ENCODE measurements at regions not wholly inside any gene's neighbourhood (a gene's known extent, or its start where the extent isn't known, plus 50 kb on each side); places are given as distances from the start of the nearest gene placed in this dataset.

- H3K9me2 ChIP-seq (ENCODE audit: insufficient read depth) = no peaks in the 10 kb centered on the region
- peaks cover 57% of the 10 kb centered on the region for H3K27me3 ChIP-seq (ENCODE audit: insufficient read depth, low read depth)
- no peaks in the 10 kb centered on the region for H4K20me1 ChIP-seq (ENCODE audit: insufficient read depth)
- no peak for DNase-seq
- H3K4me3 ChIP-seq = no peak overlapping the region
- peaks cover 6% of the 10 kb centered on the region for H3K9me3 ChIP-seq (ENCODE audit: insufficient read depth, low read depth)
- no peaks in the 10 kb centered on the region for H3K79me2 ChIP-seq (ENCODE audit: low read depth)
- H3K27ac ChIP-seq = no peak overlapping the region
- ChIA-PET CTCF (no interaction called here), POLR2A (ENCODE audit: unreplicated experiment) (no interaction called here)
- BruUV-seq (replicated peaks) = no TSS peak
- no peak overlapping the region for H3K4me2 ChIP-seq
- no peak overlapping the region for H2AFZ ChIP-seq
- TF ChIP-seq CTCF (conservative IDR thresholded peaks at IDR 0.05) (no peak), EZH2 (IDR thresholded peaks at IDR 0.05; ENCODE audit: low read depth) (no peak)
- intact Hi-C loops (cut with micrococcal nuclease; ENCODE audit: unreplicated experiment) = no loop called here
- no peaks in the 10 kb centered on the region for H3K36me3 ChIP-seq (ENCODE audit: low read depth)
- H3K4me1 ChIP-seq (replicated peaks; ENCODE audit: insufficient read depth) = no peaks in the 10 kb centered on the region
- H3F3A ChIP-seq (ENCODE audit: insufficient read depth, low read depth) = no peaks in the 10 kb centered on the region
Measured at GRCh38 chr2:236636261-236636660, 66.6 kb downstream of the ACKR3 start.

- Histone ChIP-seq H3K9me3 (ENCODE audit: insufficient read depth, low read depth) (peaks cover 11% of the 10 kb centered on the region), H3K4me2 (no peak overlapping the region), H2AFZ (no peak overlapping the region), H3K36me3 (ENCODE audit: low read depth) (no peaks in the 10 kb centered on the region), H3K27me3 (ENCODE audit: insufficient read depth, low read depth) (peaks cover 55% of the 10 kb centered on the region), H3K9me2 (ENCODE audit: insufficient read depth) (no peaks in the 10 kb centered on the region), H3K4me1 (replicated peaks; ENCODE audit: insufficient read depth) (no peaks in the 10 kb centered on the region), H3K79me2 (ENCODE audit: low read depth) (no peaks in the 10 kb centered on the region), H3K27ac (no peak overlapping the region), H4K20me1 (ENCODE audit: insufficient read depth) (no peaks in the 10 kb centered on the region), H3F3A (ENCODE audit: insufficient read depth, low read depth) (no peaks in the 10 kb centered on the region), H3K4me3 (no peak overlapping the region)
- intact Hi-C loops (cut with micrococcal nuclease; ENCODE audit: unreplicated experiment) = no loop called here
- no peak for TF ChIP-seq EZH2 (IDR thresholded peaks at IDR 0.05; ENCODE audit: low read depth)
- ChIA-PET POLR2A (ENCODE audit: unreplicated experiment) (interaction anchor here (0.6 kb wide), 1 partner anchor 153 kb away, joined by 3 read pairs; no protein-coding TSS in a partner anchor), CTCF (no interaction called here)
- BruUV-seq (replicated peaks) = no TSS peak
- DNase-seq = no peak
Measured at GRCh38 chr2:236636714-236637470, 67.3 kb downstream of the ACKR3 start.

GRCh38 chr2:236637686-236638569 is 68.3 kb downstream of the ACKR3 start:
- H3K4me2 ChIP-seq = no peak overlapping the region
- BruUV-seq (replicated peaks) = no TSS peak
- POLR2A ChIA-PET (ENCODE audit: unreplicated experiment) = interaction anchor here (0.6 kb wide), 1 partner anchor 152 kb away, joined by 3 read pairs; no protein-coding TSS in a partner anchor
- H3K9me2 ChIP-seq (ENCODE audit: insufficient read depth) = no peaks in the 10 kb centered on the region
- no peaks in the 10 kb centered on the region for H3F3A ChIP-seq (ENCODE audit: insufficient read depth, low read depth)
- H3K27ac ChIP-seq = no peak overlapping the region
- no peaks in the 10 kb centered on the region for H3K79me2 ChIP-seq (ENCODE audit: low read depth)
- TF ChIP-seq CTCF (conservative IDR thresholded peaks at IDR 0.05) (no peak), EZH2 (IDR thresholded peaks at IDR 0.05; ENCODE audit: low read depth) (no peak)
- no peak overlapping the region for H2AFZ ChIP-seq
- H3K36me3 ChIP-seq (ENCODE audit: low read depth) = no peaks in the 10 kb centered on the region
- no peak overlapping the region for H3K4me3 ChIP-seq
- no peak for DNase-seq
- intact Hi-C loops (cut with micrococcal nuclease; ENCODE audit: unreplicated experiment) = no loop called here
- CTCF ChIA-PET = interaction anchor here (0.6 kb wide), 1 partner anchor 457 kb away, joined by 3 read pairs; no protein-coding TSS in a partner anchor
- no peaks in the 10 kb centered on the region for H4K20me1 ChIP-seq (ENCODE audit: insufficient read depth)
- H3K9me3 ChIP-seq (ENCODE audit: insufficient read depth, low read depth) = peaks cover 11% of the 10 kb centered on the region
- H3K4me1 ChIP-seq (replicated peaks; ENCODE audit: insufficient read depth) = no peaks in the 10 kb centered on the region
- peaks cover 45% of the 10 kb centered on the region for H3K27me3 ChIP-seq (ENCODE audit: insufficient read depth, low read depth)
